RWPE2 (cell line): ENCODE measurements at regions not wholly inside any gene's neighbourhood (a gene's known extent, or its start where the extent isn't known, plus 50 kb on each side); places are given as distances from the start of the nearest gene placed in this dataset.
"Not testable (repeated sequence)": the region's sequence is repeated elsewhere in the genome, so short reads cannot be mapped to it uniquely, and the experiment has no call there.

Source experiments
- ATAC-seq: fragments of 200-7000 bp; cut with Tn5 transposase; 3 replicates; pipeline ENCODE4 v1.9.1; 2021; ENCODE audit warnings: low read depth
- DNase-seq: peaks from one replicate; pipeline ENCODE4 v3.0.0-alpha.2; 2020; ENCODE audit warnings: low spot score
- H3K27ac ChIP-seq: fragments of 450-650 bp; 2 replicates; pipeline ENCODE4 v1.5.1; 2017; ENCODE audit warnings: mild to moderate bottlenecking; ENCODE audit not compliant: poor library complexity, severe bottlenecking
- H3K27me3 ChIP-seq: fragments of 250-450 bp; sonication (Bioruptor Pico); 2 replicates; pipeline ENCODE4 v1.5.1; 2021; ENCODE audit warnings: mild to moderate bottlenecking, moderate library complexity; ENCODE audit not compliant: insufficient read depth, poor library complexity, severe bottlenecking
- H3K36me3 ChIP-seq: fragments of 250-450 bp; sonication (Bioruptor Pico); 2 replicates; pipeline ENCODE4 v1.5.1; 2020; ENCODE audit warnings: low read depth, mild to moderate bottlenecking, moderate library complexity
- H3K4me1 ChIP-seq: fragments of 250-450 bp; sonication (Bioruptor Pico); 2 replicates; pipeline ENCODE4 v1.5.1; 2021; ENCODE audit warnings: mild to moderate bottlenecking, moderate library complexity; ENCODE audit not compliant: insufficient read depth, poor library complexity, severe bottlenecking
- H3K4me3 ChIP-seq: fragments of 250-450 bp; sonication (Bioruptor Pico); 2 replicates; pipeline ENCODE4 v1.5.1; 2021; ENCODE audit warnings: mild to moderate bottlenecking, moderate library complexity; ENCODE audit not compliant: severe bottlenecking
- H3K9me3 ChIP-seq: fragments of 250-450 bp; sonication (Bioruptor Pico); 2 replicates; pipeline ENCODE4 v1.5.1; 2021; ENCODE audit warnings: mild to moderate bottlenecking, moderate library complexity; ENCODE audit not compliant: severe bottlenecking
- TF ChIP-seq, protein P1 (sequence below): fragments of 450-650 bp; IDR thresholded peaks from one replicate; pipeline ENCODE4 v1.5.1; 2017; ENCODE audit warnings: mild to moderate bottlenecking, moderate library complexity; ENCODE audit not compliant: poor library complexity, severe bottlenecking

GRCh38 chr5:108561416-108562204 is 179.7 kb upstream of the FBXL17 start:
- no peak overlapping the region for H3K27ac ChIP-seq
- no peaks in the 10 kb centered on the region for H3K9me3 ChIP-seq
- ATAC-seq, result no peak; the same call in 2 of the 3 replicates
- no peaks in the 10 kb centered on the region for H3K36me3 ChIP-seq
- H3K27me3 ChIP-seq, result peaks cover 5% of the 10 kb centered on the region
- H3K4me1 ChIP-seq, result no peaks in the 10 kb centered on the region
- no peak overlapping the region for H3K4me3 ChIP-seq
- TF ChIP-seq, protein P1, sequence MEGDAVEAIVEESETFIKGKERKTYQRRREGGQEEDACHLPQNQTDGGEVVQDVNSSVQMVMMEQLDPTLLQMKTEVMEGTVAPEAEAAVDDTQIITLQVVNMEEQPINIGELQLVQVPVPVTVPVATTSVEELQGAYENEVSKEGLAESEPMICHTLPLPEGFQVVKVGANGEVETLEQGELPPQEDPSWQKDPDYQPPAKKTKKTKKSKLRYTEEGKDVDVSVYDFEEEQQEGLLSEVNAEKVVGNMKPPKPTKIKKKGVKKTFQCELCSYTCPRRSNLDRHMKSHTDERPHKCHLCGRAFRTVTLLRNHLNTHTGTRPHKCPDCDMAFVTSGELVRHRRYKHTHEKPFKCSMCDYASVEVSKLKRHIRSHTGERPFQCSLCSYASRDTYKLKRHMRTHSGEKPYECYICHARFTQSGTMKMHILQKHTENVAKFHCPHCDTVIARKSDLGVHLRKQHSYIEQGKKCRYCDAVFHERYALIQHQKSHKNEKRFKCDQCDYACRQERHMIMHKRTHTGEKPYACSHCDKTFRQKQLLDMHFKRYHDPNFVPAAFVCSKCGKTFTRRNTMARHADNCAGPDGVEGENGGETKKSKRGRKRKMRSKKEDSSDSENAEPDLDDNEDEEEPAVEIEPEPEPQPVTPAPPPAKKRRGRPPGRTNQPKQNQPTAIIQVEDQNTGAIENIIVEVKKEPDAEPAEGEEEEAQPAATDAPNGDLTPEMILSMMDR, result no peak
- no peak for DNase-seq

GRCh38 chr5:108560581-108560980 is 178.7 kb upstream of the FBXL17 start:
- H3K27me3 ChIP-seq, result no peaks in the 10 kb centered on the region
- no peak overlapping the region for H3K27ac ChIP-seq
- no peaks in the 10 kb centered on the region for H3K9me3 ChIP-seq
- no peak for DNase-seq
- H3K4me1 ChIP-seq, result no peaks in the 10 kb centered on the region
- no peak overlapping the region for H3K4me3 ChIP-seq
- no peaks in the 10 kb centered on the region for H3K36me3 ChIP-seq
- no peak for ATAC-seq
- TF ChIP-seq, protein P1, result no peak

GRCh38 chr5:108560166-108560565 is 178.3 kb upstream of the FBXL17 start:
- Histone ChIP-seq H3K27me3 (no peaks in the 10 kb centered on the region), H3K4me1 (no peaks in the 10 kb centered on the region), H3K9me3 (no peaks in the 10 kb centered on the region), H3K36me3 (no peaks in the 10 kb centered on the region), H3K27ac (no peak overlapping the region), H3K4me3 (no peak overlapping the region)
- DNase-seq (no peak), ATAC-seq (no peak)
- TF ChIP-seq, protein P1, result no peak

- H3K27me3 ChIP-seq, H3K36me3 ChIP-seq, H3K9me3 ChIP-seq, H3K4me3 ChIP-seq, H3K4me1 ChIP-seq, ATAC-seq, H3K27ac ChIP-seq, DNase-seq: not testable (repeated sequence)
Measured at GRCh38 chr5:108558840-108559239, 176.9 kb upstream of the FBXL17 start.

DNA sequence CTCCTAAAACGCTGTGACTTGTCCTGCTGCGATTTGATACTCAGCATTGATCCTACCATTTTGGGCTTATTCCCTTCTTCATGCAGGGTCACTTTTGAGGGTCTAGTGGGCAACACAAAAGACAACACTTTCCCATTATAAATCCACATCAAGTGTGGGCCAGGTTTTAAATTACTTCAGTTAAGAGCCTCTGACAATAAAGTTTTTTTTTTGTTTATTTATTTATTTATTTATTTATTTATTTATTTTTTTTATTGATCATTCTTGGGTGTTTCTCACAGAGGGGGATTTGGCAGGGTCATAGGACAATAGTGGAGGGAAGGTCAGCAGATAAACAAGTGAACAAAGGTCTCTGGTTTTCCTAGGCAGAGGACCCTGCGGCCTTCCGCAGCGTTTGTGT is 176.2 kb upstream of the FBXL17 start:
- H3K9me3 ChIP-seq, H3K4me3 ChIP-seq, H3K36me3 ChIP-seq, H3K27ac ChIP-seq, DNase-seq, ATAC-seq, H3K4me1 ChIP-seq, H3K27me3 ChIP-seq: not testable (repeated sequence)

GRCh38 chr5:108557686-108558085 is 175.8 kb upstream of the FBXL17 start:
- H3K4me1 ChIP-seq, result no peaks in the 10 kb centered on the region
- H3K36me3 ChIP-seq, result no peaks in the 10 kb centered on the region
- H3K9me3 ChIP-seq, result no peaks in the 10 kb centered on the region
- DNase-seq (no peak), ATAC-seq (no peak)
- no peak overlapping the region for H3K27ac ChIP-seq
- TF ChIP-seq, protein P1, result no peak
- no peaks in the 10 kb centered on the region for H3K27me3 ChIP-seq
- no peak overlapping the region for H3K4me3 ChIP-seq
